ENCODE measurements at regions not wholly inside any gene's neighbourhood (a gene's known extent, or its start where the extent isn't known, plus 50 kb on each side); places are given as distances from the start of the nearest gene placed in this dataset.

DNA sequence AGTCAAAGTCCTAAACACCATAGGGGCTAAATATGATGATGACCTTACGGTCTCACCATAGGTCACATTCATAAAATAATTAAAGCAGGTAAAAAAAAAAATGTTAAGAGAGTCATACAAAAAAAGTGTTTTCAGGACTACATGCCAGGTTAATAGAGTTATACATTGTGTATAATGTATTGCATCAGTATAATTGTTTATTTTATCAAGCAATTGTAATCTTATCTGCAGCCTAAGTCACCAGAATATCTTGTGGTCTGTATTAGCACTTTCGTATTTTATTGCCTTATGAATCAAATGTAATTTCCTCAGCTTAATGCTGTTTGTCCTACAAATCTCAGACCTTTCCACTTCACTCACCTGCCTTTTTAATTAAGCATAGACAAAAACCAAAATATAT, 972.9 kb upstream of the PCDH20 start:
- TF ChIP-seq, protein P1, sequence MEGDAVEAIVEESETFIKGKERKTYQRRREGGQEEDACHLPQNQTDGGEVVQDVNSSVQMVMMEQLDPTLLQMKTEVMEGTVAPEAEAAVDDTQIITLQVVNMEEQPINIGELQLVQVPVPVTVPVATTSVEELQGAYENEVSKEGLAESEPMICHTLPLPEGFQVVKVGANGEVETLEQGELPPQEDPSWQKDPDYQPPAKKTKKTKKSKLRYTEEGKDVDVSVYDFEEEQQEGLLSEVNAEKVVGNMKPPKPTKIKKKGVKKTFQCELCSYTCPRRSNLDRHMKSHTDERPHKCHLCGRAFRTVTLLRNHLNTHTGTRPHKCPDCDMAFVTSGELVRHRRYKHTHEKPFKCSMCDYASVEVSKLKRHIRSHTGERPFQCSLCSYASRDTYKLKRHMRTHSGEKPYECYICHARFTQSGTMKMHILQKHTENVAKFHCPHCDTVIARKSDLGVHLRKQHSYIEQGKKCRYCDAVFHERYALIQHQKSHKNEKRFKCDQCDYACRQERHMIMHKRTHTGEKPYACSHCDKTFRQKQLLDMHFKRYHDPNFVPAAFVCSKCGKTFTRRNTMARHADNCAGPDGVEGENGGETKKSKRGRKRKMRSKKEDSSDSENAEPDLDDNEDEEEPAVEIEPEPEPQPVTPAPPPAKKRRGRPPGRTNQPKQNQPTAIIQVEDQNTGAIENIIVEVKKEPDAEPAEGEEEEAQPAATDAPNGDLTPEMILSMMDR (conservative IDR thresholded peaks at IDR 0.05; ENCODE audit: low read depth, low read length) = no peak
- TF ChIP-seq SMC3 (IDR thresholded peaks at IDR 0.05; ENCODE audit: low read depth, low read length) (no peak), CHD1 (IDR thresholded peaks at IDR 0.05; ENCODE audit: low read depth, low read length) (no peak), CEBPB (IDR thresholded peaks at IDR 0.05; ENCODE audit: low read depth, low read length) (peak; percentile 50; the same call in 1 of the 2 replicates), RCOR1 (IDR thresholded peaks at IDR 0.05; ENCODE audit: insufficient replicate concordance, low read length) (no peak), RAD21 (IDR thresholded peaks at IDR 0.05; ENCODE audit: low read length) (no peak), RFX5 (IDR thresholded peaks at IDR 0.05; ENCODE audit: low read depth, low read length) (no peak), POLR2A (IDR thresholded peaks at IDR 0.05; ENCODE audit: low read depth, low read length) (no peak), FOS (IDR thresholded peaks at IDR 0.05; ENCODE audit: low read depth, low read length) (no peak)
- TF ChIP-seq, protein P2, sequence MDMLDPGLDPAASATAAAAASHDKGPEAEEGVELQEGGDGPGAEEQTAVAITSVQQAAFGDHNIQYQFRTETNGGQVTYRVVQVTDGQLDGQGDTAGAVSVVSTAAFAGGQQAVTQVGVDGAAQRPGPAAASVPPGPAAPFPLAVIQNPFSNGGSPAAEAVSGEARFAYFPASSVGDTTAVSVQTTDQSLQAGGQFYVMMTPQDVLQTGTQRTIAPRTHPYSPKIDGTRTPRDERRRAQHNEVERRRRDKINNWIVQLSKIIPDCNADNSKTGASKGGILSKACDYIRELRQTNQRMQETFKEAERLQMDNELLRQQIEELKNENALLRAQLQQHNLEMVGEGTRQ (IDR thresholded peaks at IDR 0.05; ENCODE audit: low read depth, low read length) = no peak
- TF ChIP-seq, protein P3, sequence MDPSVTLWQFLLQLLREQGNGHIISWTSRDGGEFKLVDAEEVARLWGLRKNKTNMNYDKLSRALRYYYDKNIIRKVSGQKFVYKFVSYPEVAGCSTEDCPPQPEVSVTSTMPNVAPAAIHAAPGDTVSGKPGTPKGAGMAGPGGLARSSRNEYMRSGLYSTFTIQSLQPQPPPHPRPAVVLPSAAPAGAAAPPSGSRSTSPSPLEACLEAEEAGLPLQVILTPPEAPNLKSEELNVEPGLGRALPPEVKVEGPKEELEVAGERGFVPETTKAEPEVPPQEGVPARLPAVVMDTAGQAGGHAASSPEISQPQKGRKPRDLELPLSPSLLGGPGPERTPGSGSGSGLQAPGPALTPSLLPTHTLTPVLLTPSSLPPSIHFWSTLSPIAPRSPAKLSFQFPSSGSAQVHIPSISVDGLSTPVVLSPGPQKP (IDR thresholded peaks at IDR 0.05; ENCODE audit: borderline replicate concordance, low read depth, low read length) = no peak
